ENCODE measurements at regions not wholly inside any gene's neighbourhood (a gene's known extent, or its start where the extent isn't known, plus 50 kb on each side); places are given as distances from the start of the nearest gene placed in this dataset.

DNA sequence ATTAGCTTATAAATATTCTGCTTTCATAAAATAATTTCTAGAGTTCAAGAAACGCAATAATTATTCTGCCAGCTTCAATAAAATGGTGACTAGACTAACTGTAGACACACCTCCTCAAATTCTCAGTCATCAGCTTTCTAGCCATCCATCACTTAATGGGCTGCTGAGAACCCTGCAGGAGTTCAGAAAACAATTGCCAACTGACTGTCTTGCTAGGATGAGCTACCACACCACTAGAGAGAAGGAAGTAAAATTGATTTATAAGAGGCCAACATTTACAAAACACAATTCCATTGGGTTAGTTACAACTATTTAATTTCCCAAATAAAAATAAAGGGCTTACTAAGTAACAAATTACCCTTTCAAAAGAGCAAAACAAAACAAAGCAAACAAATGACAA lies 126.5 kb upstream of the PAPPA start (continued):
- TF ChIP-seq, protein P1, sequence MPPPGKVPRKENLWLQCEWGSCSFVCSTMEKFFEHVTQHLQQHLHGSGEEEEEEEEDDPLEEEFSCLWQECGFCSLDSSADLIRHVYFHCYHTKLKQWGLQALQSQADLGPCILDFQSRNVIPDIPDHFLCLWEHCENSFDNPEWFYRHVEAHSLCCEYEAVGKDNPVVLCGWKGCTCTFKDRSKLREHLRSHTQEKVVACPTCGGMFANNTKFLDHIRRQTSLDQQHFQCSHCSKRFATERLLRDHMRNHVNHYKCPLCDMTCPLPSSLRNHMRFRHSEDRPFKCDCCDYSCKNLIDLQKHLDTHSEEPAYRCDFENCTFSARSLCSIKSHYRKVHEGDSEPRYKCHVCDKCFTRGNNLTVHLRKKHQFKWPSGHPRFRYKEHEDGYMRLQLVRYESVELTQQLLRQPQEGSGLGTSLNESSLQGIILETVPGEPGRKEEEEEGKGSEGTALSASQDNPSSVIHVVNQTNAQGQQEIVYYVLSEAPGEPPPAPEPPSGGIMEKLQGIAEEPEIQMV (CRISPR knock-in tag; IDR thresholded peaks at IDR 0.05; ENCODE audit: low read depth) = no peak
- TF ChIP-seq U2AF1 (optimal IDR thresholded peaks at IDR 0.05; ENCODE audit: low read depth, low read length) = no peak
- no peak for TF ChIP-seq ZNF598 (CRISPR knock-in tag; IDR thresholded peaks at IDR 0.05; ENCODE audit: borderline replicate concordance)
- no peak for TF ChIP-seq ZNF570 (CRISPR knock-in tag; IDR thresholded peaks at IDR 0.05; ENCODE audit: borderline replicate concordance)
- no peak for TF ChIP-seq SRY (CRISPR knock-in tag; IDR thresholded peaks at IDR 0.05)
- no peak for TF ChIP-seq KAT8 (CRISPR knock-in tag; IDR thresholded peaks at IDR 0.05)

- no peak for ATAC-seq
- DNase-seq (ENCODE audit: low spot score) = no peak
- no peaks in the 10 kb centered on the region for H3K79me2 ChIP-seq (ENCODE audit: insufficient read depth, low read length)
- no peak overlapping the region for H3K9ac ChIP-seq (ENCODE audit: insufficient read depth, low read depth, low read length)
- 3% methylated on average over 1 of the region's 1 CpG for WGBS (ENCODE audit: low lambda C conversion rate)
- intact Hi-C loops (cut with micrococcal nuclease; ENCODE audit: unreplicated experiment) (no loop called here), in situ Hi-C loops (cut with HindIII; ENCODE audit: extremely low pct_ligation_motif_present, low pct_unique_long_range_greater_than_20kb) (loop anchor here (25.0 kb wide), 1 partner anchor 110 kb away; no protein-coding TSS in a partner anchor)
- no peaks in the 10 kb centered on the region for H3K36me3 ChIP-seq (replicated peaks in 1 of 2; ENCODE audit: control insufficient read depth in 1 of 2, insufficient read depth in 2 of 2, low read length in 2 of 2)
- TF ChIP-seq SNRNP70 (IDR thresholded peaks at IDR 0.05; ENCODE audit: low read depth, low read length) = no peak
- no peak for TF ChIP-seq ZHX2 (IDR thresholded peaks at IDR 0.05; ENCODE audit: low read depth)
- no peak for TF ChIP-seq ZHX2 (CRISPR knock-in tag; IDR thresholded peaks at IDR 0.05; ENCODE audit: borderline replicate concordance)
- TF ChIP-seq MBD4 (IDR thresholded peaks at IDR 0.05; ENCODE audit: borderline replicate concordance, low read length) = no peak
- TF ChIP-seq ZNF678 (CRISPR knock-in tag; IDR thresholded peaks at IDR 0.05) = no peak
- CTCF ChIA-PET (ENCODE audit: low intra/inter-chr PET ratio, low total read pairs) = no interaction called here
- BruUV-seq (replicated peaks) = no TSS peak
- no peaks in the 10 kb centered on the region for H3K27me3 ChIP-seq (ENCODE audit: control insufficient read depth in 1 of 2, insufficient read depth in 2 of 2, low read length in 2 of 2)
- no peak for FAIRE-seq
- no peaks in the 10 kb centered on the region for H3K4me1 ChIP-seq (ENCODE audit: insufficient read depth, low read length)
- no peak overlapping the region for H3K4me2 ChIP-seq (ENCODE audit: low read depth, low read length)
- peaks cover 11% of the 10 kb centered on the region; the same call in 1 of the 2 replicates for H3K9me3 ChIP-seq (ENCODE audit: low read length)
- H3K4me3 ChIP-seq (replicated peaks in 1 of 3; ENCODE audit: insufficient read depth in 1 of 3, low read depth in 2 of 3, low read length in 3 of 3) = no peak overlapping the region
- no peak overlapping the region for H3K27ac ChIP-seq (ENCODE audit: extremely low read length, insufficient read depth, low read length)
- no peaks in the 10 kb centered on the region for H4K20me1 ChIP-seq (ENCODE audit: insufficient read depth, low read length)
- H2AFZ ChIP-seq (ENCODE audit: low read length) = no peak overlapping the region
- POLR2A ChIA-PET = no interaction called here
Measured at GRCh38 chr9:116027511-116027910, 126.1 kb upstream of the PAPPA start.
